Neural cell (in vitro differentiated cells): ENCODE measurements at regions not wholly inside any gene's neighbourhood (a gene's known extent, or its start where the extent isn't known, plus 50 kb on each side); places are given as distances from the start of the nearest gene placed in this dataset.

Experiments
- EP300 ChIP-seq: fragments of 450-650 bp; conservative IDR thresholded peaks from 2 replicates; pipeline ENCODE4 v1.6.1; 2014; ENCODE audit warnings: antibody characterized with exemption, mild to moderate bottlenecking, moderate library complexity; ENCODE audit not compliant: poor library complexity, severe bottlenecking
- EZH2 ChIP-seq: fragments of 200-600, 300-800 bp; shearing (Covaris generic), sonication (generic); IDR thresholded peaks from 2 replicates; pipeline ENCODE4 v1.6.1; 2014; ENCODE audit warnings: antibody characterized with exemption, low read length, borderline replicate concordance, mild to moderate bottlenecking; ENCODE audit not compliant: insufficient read depth, poor library complexity, severe bottlenecking
- POLR2AphosphoS5 ChIP-seq: IDR thresholded peaks from 2 replicates; pipeline ENCODE4 v1.6.1; 2012
- RAD21 ChIP-seq: fragments of 450-650 bp; conservative IDR thresholded peaks from 2 replicates; pipeline ENCODE4 v1.6.1; 2014; ENCODE audit warnings: antibody characterized with exemption, mild to moderate bottlenecking, moderate library complexity
- SMC3 ChIP-seq: fragments of 450-650 bp; conservative IDR thresholded peaks from 2 replicates; pipeline ENCODE4 v1.6.1; 2014; ENCODE audit warnings: antibody characterized with exemption, mild to moderate bottlenecking, moderate library complexity; ENCODE audit not compliant: poor library complexity
- TF ChIP-seq, protein P1 (sequence below): fragments of 450-650 bp; IDR thresholded peaks from 2 replicates; pipeline ENCODE4 v1.5.1; 2014; ENCODE audit warnings: antibody characterized with exemption, mild to moderate bottlenecking, moderate library complexity; ENCODE audit not compliant: poor library complexity, severe bottlenecking
- TF ChIP-seq, protein P2 (sequence below): IDR thresholded peaks from 2 replicates; pipeline ENCODE4 v1.6.1; 2012; ENCODE audit warnings: borderline replicate concordance

DNA sequence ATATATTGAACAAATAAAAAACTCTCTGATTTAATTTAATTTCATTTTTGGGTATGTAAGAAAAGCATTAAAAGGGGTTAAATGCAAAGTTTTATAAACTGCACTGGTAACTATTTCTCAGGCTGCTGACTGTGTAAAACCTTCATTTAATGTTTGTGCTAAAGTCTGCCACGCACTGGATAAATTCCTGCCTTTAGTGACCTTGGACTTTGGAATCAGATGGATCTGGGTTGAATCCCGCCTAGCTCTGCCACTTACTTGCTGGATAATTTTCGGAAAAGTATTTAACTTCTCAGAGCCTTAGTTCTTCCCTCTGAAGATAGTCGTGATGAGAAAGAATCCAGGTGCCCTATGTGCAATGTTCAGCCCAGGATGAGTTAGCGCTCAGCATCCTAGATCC is 58.6 kb downstream of the RASL11A start:
- TF ChIP-seq RAD21 (no peak), EP300 (no peak), SMC3 (no peak), EZH2 (no peak), POLR2AphosphoS5 (no peak)
- TF ChIP-seq, protein P1, sequence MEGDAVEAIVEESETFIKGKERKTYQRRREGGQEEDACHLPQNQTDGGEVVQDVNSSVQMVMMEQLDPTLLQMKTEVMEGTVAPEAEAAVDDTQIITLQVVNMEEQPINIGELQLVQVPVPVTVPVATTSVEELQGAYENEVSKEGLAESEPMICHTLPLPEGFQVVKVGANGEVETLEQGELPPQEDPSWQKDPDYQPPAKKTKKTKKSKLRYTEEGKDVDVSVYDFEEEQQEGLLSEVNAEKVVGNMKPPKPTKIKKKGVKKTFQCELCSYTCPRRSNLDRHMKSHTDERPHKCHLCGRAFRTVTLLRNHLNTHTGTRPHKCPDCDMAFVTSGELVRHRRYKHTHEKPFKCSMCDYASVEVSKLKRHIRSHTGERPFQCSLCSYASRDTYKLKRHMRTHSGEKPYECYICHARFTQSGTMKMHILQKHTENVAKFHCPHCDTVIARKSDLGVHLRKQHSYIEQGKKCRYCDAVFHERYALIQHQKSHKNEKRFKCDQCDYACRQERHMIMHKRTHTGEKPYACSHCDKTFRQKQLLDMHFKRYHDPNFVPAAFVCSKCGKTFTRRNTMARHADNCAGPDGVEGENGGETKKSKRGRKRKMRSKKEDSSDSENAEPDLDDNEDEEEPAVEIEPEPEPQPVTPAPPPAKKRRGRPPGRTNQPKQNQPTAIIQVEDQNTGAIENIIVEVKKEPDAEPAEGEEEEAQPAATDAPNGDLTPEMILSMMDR, result no peak
- TF ChIP-seq, protein P2, sequence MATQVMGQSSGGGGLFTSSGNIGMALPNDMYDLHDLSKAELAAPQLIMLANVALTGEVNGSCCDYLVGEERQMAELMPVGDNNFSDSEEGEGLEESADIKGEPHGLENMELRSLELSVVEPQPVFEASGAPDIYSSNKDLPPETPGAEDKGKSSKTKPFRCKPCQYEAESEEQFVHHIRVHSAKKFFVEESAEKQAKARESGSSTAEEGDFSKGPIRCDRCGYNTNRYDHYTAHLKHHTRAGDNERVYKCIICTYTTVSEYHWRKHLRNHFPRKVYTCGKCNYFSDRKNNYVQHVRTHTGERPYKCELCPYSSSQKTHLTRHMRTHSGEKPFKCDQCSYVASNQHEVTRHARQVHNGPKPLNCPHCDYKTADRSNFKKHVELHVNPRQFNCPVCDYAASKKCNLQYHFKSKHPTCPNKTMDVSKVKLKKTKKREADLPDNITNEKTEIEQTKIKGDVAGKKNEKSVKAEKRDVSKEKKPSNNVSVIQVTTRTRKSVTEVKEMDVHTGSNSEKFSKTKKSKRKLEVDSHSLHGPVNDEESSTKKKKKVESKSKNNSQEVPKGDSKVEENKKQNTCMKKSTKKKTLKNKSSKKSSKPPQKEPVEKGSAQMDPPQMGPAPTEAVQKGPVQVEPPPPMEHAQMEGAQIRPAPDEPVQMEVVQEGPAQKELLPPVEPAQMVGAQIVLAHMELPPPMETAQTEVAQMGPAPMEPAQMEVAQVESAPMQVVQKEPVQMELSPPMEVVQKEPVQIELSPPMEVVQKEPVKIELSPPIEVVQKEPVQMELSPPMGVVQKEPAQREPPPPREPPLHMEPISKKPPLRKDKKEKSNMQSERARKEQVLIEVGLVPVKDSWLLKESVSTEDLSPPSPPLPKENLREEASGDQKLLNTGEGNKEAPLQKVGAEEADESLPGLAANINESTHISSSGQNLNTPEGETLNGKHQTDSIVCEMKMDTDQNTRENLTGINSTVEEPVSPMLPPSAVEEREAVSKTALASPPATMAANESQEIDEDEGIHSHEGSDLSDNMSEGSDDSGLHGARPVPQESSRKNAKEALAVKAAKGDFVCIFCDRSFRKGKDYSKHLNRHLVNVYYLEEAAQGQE, result no peak
